GM18951 (cell line): ENCODE measurements at regions not wholly inside any gene's neighbourhood (a gene's known extent, or its start where the extent isn't known, plus 50 kb on each side); places are given as distances from the start of the nearest gene placed in this dataset.

ENCODE experiments used
- POLR2A ChIP-seq: IDR thresholded peaks from 4 replicates; pipeline ENCODE4 v1.6.1; 2011; ENCODE audit warnings: mild to moderate bottlenecking; ENCODE audit not compliant: insufficient read length, insufficient read depth; ENCODE audit errors: extremely low read depth
- in situ Hi-C: fragments of 300-500 bp; cut with MboI; formaldehyde crosslinking; loops from one replicate; pipeline ENCODE4 v1.12.0; 2022; ENCODE audit warnings: low sequenced_read_pairs, mixed read lengths, inconsistent platforms; ENCODE audit not compliant: unreplicated experiment

DNA sequence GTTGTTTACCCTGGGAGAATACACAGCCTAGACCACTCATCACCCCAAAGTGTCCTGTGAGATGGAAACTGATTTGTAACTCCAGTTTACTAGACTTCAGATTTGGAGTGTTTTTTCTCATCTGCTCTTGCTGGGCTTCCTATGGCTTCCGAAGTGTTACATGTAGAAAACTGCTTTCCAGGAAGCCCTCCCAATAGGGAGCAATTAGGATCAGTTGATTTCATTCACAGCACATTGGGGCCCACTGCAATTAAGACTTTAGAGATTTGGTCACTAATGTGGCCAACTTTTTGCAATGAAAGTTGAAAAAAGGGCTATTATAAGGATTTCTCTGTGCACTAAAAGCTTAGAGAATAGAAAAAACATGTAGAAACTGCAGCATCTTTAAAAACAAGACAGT, 656.6 kb upstream of the CHAC2 start:
- in situ Hi-C loops, result no loop called here
- TF ChIP-seq POLR2A, result no peak

DNA sequence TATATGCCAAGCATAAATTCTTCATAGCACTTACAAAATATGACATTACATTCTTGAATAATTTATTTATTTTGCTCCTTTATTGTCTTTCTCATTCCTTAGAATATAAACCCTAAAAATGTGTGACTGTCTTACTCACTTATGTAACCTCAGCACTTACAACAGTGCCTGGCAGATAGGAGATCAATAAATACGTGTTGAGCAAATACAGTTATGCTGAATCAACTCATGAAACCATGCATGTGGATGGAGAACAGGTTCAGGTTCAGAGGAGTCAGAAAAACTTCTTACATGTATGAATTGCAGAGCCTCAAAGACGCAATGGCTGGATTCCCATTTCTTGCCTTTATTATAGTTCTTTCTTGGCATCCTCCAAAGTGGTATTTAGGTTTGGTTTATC, 659.4 kb upstream of the CHAC2 start:
- TF ChIP-seq POLR2A, result no peak
- in situ Hi-C loops, result no loop called here

DNA sequence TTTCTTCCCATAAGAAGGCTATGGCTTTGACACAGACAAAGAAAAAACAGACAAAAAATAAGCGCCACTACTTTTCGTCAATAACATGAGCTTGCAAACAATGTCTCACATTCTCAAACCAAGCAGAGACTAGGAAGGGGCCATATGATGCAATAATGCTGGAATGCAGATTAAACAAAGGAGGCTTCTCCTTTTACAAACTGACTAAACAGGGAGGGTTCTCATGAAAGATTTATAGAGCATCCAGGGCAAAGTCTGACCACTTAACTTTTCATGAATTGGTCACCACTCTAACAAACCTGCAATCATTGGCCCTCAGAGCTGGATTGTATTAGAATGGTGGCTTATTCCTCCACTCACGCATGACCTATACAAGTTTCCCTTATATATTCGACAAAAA, 663.3 kb upstream of the CHAC2 start:
- in situ Hi-C loops, result no loop called here
- no peak for TF ChIP-seq POLR2A

DNA sequence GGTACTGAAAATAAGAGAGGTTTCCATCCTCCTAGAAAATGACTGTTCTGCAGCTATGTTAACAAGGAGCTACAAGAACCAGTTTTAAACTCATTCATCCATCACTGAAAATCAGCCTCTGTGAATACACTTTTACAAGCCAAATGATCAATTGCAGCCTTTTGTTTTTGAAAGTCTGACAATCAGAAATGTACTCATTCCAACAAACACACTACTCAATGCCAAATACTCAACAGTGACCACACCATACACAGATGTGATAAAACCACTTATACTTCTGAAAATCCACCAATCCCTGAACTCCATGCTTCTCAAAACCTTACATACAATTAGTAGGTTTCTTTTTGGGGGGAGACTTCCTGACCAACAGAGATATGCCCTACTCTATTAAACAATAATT, 663.9 kb upstream of the CHAC2 start:
- in situ Hi-C loops, result no loop called here
- TF ChIP-seq POLR2A, result no peak

DNA sequence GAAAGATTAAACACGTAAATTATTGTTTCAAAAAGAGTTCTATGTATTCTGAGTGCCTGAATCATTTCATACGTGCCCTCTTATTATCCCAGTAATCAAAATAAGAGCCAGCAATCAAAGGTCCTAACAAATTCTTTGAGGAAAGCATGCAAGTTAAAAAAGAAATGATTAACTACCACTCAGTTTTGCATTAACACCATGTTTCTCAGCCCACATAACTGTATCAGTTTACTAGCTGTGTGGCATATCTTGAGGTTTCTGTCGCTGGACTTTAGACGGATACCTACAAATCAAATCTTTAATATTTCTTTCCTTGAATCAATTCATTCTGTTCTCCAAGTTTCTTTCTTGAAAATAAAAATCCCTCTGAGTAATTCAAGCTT, 668.9 kb upstream of the CHAC2 start:
- no peak for TF ChIP-seq POLR2A
- in situ Hi-C loops, result no loop called here

DNA sequence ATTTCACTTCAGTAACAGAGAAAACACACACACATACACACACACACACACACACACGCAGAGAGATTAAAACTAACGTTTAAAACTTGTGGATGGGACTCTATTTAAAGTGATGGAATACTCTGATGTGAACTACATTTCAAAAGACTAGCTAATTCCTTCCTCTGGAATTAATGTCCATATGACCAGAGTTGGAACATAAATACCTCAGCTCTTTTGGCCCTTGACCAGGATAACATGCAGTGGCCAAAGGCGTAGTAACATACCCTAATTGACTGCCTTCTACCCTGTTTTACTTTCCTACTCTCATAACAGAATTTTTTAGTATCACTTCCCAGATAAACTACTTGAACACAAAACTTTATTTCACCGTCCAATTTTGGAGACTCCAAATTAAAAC, 671.3 kb upstream of the CHAC2 start:
- TF ChIP-seq POLR2A, result no peak
- in situ Hi-C loops, result no loop called here

DNA sequence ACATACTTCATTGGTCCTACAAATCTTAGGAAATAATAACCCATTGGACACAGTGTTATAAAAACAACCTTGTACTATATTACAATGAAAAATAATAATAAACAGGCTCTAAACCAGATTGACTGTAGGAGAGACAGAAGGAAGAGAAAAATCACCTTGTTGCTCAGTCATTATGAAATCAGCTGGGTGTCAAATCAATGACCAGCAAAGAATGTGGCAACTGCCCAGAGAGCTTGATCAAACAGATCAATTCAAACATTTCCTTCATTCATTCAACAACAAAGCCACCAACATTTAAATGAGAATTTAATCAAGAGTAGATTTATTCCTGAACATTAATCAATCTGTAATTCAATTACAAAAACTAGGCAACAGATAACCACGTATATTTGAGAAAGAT, 671.9 kb upstream of the CHAC2 start:
- in situ Hi-C loops, result no loop called here
- no peak for TF ChIP-seq POLR2A

DNA sequence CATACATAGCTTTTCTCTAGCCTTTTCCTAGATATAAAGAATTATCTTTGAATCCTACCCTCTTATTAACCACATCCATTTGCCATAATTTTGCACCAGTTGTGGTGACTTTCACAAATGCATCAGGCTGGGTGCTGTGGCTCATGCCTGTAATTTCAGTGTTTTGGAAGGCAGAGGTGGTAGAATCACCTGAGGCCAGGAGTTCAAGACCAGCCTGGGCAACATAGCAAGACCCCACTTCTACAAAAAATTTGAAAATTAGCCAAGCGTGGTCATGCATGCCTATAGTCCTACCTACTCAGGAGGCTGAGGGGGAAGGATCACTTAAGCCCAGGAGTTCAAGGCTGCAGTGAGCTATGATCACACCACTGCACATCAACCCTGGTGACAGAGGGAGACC, 672.4 kb upstream of the CHAC2 start:
- TF ChIP-seq POLR2A, result no peak
- in situ Hi-C loops, result no loop called here

DNA sequence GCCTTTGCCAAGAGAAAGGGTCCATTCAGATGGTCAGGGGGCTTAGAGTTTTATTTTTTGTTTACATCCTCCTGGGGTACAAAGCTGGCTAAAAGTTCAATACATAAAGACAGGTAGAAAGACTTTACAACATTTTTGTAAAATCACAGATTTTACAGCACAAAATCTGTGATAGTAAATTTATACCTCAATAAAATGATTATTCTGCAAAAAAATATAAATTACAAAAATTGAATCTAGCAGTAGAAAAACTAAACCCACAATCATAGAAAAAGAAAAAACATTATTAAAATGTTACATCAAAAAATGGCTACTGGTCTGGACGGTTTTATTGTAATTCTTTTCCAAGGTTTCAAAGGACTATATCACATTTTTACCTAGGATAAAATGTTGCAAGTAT, 674.2 kb upstream of the CHAC2 start:
- TF ChIP-seq POLR2A, result no peak
- in situ Hi-C loops, result no loop called here

DNA sequence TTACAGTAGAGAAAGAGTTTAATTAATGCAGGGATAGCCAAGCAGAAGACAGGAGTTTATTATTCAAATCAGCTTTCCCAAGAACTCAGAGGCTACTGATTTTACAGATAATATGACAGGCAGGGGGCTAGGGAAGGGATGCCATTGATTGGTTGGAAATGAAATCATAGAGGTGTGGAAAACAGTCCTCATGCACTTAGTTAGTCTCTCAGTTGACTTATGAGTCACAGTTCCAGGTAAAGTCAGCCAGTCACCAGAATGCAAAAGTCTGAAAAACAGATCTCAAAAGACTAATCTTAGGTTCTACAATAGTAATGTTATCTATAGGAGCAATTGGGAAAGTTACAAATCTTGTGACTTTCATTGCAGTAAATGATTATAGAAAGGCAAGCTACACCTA, 676.4 kb upstream of the CHAC2 start:
- TF ChIP-seq POLR2A, result no peak
- in situ Hi-C loops, result no loop called here

DNA sequence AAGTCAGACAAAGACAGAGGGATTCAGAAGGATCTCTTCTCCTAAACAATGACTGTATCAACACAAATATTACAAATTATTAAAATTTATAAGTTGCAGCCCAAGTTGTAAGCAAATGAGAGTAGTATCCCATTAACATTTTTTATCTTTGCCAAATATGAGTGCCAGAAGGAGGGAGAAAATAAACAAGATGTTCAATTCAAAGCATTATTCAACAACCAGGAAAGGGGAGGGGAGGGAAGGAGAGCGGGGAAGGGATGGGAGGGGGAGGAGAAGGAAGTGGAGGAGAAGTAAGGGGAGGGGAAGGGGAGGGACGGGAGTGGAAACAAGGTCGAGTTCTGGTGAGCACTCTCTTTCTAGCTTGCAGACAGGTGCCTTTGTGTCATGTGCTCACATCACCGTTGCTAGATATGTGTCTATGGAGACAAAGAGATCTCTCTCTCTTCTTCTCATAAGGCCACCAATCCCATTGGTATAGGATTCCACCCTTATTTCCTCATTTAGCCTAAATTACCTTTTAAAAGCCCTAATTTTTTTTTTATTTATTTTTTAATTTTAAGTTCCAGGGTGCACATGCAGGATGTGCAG, 679.6 kb upstream of the CHAC2 start:
- in situ Hi-C loops, result no loop called here
- TF ChIP-seq POLR2A, result no peak

DNA sequence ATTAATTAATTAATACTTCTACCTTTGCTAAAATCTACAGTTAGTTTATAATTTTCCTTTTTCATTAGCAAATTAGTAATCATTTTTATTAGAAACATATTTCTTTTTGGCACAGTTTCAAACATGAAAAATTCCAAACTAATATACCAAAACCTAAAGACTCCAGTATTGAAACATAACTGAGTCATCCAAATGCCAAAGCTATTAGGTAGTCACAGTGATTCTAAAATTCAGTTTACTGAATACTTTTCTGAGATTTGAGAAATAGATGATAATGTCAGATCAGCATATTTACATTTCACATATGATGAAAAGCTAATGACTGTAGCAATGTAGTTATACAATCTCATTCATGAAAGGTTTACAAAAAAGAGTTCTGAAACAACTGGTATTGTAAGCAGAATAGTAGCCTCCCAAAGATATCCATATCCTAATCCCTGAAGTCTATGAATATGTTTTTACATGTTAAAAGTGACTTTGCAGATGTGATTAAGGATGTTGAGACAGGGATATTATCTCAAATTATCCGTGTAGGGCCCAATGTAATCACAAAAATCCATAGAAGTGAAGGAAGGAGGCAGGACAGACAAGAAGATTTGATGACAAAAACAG, 680.2 kb upstream of the CHAC2 start:
- in situ Hi-C loops, result no loop called here
- no peak for TF ChIP-seq POLR2A

DNA sequence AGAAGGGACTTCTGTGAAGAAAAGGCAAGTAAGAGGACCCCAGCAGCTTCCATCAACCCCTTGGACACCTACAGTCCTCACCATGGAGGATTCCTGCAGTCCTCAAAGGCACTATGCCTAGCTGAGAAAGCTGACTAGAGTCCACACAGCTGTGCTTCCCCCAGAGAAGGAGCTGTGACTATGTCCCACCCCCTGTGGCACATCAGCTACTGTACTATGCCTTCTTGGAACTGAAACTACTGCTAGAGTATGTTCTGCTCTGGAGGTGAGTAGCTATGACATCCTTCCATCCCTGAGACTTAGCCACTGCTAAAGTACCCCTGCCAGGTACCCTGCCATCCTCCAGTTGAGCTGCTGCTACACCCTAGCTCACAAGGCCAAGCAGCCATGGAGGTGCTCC, 690.2 kb upstream of the CHAC2 start:
- in situ Hi-C loops, result no loop called here
- no peak for TF ChIP-seq POLR2A

DNA sequence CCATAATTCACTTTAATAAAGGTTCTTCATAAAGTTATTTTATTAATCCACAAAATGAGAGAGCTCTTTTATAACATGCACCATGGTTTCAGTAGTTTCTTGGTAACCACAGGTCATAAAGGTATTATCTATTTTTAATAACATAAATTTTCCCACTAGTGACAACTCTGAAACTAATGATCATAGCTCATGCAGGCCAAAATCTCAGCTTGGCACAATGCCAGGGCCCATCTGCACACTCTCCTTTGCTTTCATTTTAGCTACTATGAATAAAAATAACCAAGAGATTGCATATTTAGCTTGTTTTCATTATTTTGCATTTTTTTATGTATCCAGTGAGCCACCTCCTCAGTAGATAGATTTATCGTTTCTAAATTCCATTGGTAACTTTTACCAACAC, 691.8 kb upstream of the CHAC2 start:
- TF ChIP-seq POLR2A, result no peak
- in situ Hi-C loops, result no loop called here

DNA sequence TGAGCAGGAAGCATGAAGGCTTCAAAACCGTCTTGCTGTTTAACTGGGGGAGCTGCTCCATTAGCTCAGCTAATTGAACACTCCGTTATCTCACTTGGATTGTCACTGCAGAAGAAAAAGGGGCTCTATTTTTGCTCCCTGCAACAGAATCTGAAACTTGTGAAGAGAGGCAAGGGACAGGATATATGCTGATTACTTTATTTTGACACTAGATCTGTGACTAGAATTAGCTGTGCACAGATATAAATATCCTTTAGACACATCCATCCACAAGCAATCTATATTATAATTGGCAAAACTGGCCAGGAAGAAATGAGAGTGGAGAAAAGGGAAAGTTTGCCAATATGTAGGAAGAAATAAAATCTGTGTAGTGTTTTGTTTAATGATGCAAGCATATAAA, 700.1 kb upstream of the CHAC2 start:
- in situ Hi-C loops, result no loop called here
- TF ChIP-seq POLR2A, result no peak
